T-helper 1 cell treated with Interleukin-12 subunit alpha and Interleukin-12 subunit beta and Interleukin-4 antibody, amounts not matched to agents 30 μg/mL and 1 μg/mL, for 36 hours (primary cell): ENCODE measurements at regions not wholly inside any gene's neighbourhood (a gene's known extent, or its start where the extent isn't known, plus 50 kb on each side); places are given as distances from the start of the nearest gene placed in this dataset.

ENCODE experiments used
- H3K27ac Mint-ChIP-seq: one replicate; pipeline ENCODE4 v1.8.0; 2021; ENCODE audit warnings: mild to moderate bottlenecking, mixed read lengths
- H3K27me3 Mint-ChIP-seq: one replicate; pipeline ENCODE4 v1.8.0; 2021; ENCODE audit warnings: low read depth, mixed read lengths
- H3K36me3 Mint-ChIP-seq: one replicate; pipeline ENCODE4 v1.8.0; 2021; ENCODE audit warnings: low read depth, mixed read lengths
- H3K4me1 Mint-ChIP-seq: one replicate; pipeline ENCODE4 v1.8.0; 2021; ENCODE audit warnings: low read depth, mixed read lengths
- H3K4me3 Mint-ChIP-seq: one replicate; pipeline ENCODE4 v1.8.0; 2021; ENCODE audit warnings: mild to moderate bottlenecking, moderate library complexity, mixed read lengths
- H3K9me3 Mint-ChIP-seq: one replicate; pipeline ENCODE4 v1.8.0; 2021; ENCODE audit warnings: mixed read lengths

GRCh38 chr13:44268980-44269379 lies 104.6 kb upstream of the SERP2 start:
- H3K9me3 Mint-ChIP-seq, result peaks cover 7% of the 10 kb centered on the region
- no peak overlapping the region for H3K27ac Mint-ChIP-seq
- peaks cover 8% of the 10 kb centered on the region for H3K4me1 Mint-ChIP-seq
- H3K27me3 Mint-ChIP-seq, result peaks cover 10% of the 10 kb centered on the region
- H3K36me3 Mint-ChIP-seq, result no peaks in the 10 kb centered on the region
- no peak overlapping the region for H3K4me3 Mint-ChIP-seq

- Mint-ChIP-seq H3K9me3 (peaks cover 10% of the 10 kb centered on the region), H3K27ac (no peak overlapping the region), H3K36me3 (peaks cover 5% of the 10 kb centered on the region), H3K27me3 (peaks cover 10% of the 10 kb centered on the region), H3K4me1 (peaks cover 20% of the 10 kb centered on the region), H3K4me3 (no peak overlapping the region)
These were observed 103.5 kb upstream of the SERP2 start for GRCh38 chr13:44270150-44270549.

- H3K36me3 Mint-ChIP-seq, result peaks cover 12% of the 10 kb centered on the region
- H3K27ac Mint-ChIP-seq, result no peak overlapping the region
- H3K27me3 Mint-ChIP-seq, result peaks cover 10% of the 10 kb centered on the region
These were observed 102.6 kb upstream of the SERP2 start for GRCh38 chr13:44271031-44271455.

GRCh38 chr13:44271473-44271872 lies 102.2 kb upstream of the SERP2 start:
- H3K9me3 Mint-ChIP-seq, result peaks cover 17% of the 10 kb centered on the region
- H3K4me1 Mint-ChIP-seq, result peaks cover 28% of the 10 kb centered on the region
- peaks cover 12% of the 10 kb centered on the region for H3K36me3 Mint-ChIP-seq
- no peak overlapping the region for H3K27ac Mint-ChIP-seq
- H3K4me3 Mint-ChIP-seq, result no peak overlapping the region
- peaks cover 10% of the 10 kb centered on the region for H3K27me3 Mint-ChIP-seq

More at GRCh38 chr13:44271031-44271455, 102.6 kb upstream of the SERP2 start:
- Mint-ChIP-seq H3K4me3 (no peak overlapping the region), H3K4me1 (peaks cover 28% of the 10 kb centered on the region), H3K9me3 (peaks cover 17% of the 10 kb centered on the region)

GRCh38 chr13:44271915-44272341 lies 101.7 kb upstream of the SERP2 start:
- H3K27ac Mint-ChIP-seq, result no peak overlapping the region
- peaks cover 14% of the 10 kb centered on the region for H3K36me3 Mint-ChIP-seq
- no peak overlapping the region for H3K4me3 Mint-ChIP-seq
- peaks cover 28% of the 10 kb centered on the region for H3K4me1 Mint-ChIP-seq
- H3K27me3 Mint-ChIP-seq, result peaks cover 10% of the 10 kb centered on the region
- H3K9me3 Mint-ChIP-seq, result peaks cover 16% of the 10 kb centered on the region

- Mint-ChIP-seq H3K27ac (no peak overlapping the region), H3K36me3 (peaks cover 16% of the 10 kb centered on the region), H3K4me1 (peaks cover 30% of the 10 kb centered on the region), H3K27me3 (peaks cover 4% of the 10 kb centered on the region), H3K9me3 (peaks cover 12% of the 10 kb centered on the region), H3K4me3 (no peak overlapping the region)
These were observed 100.9 kb upstream of the SERP2 start for GRCh38 chr13:44272692-44273091.

GRCh38 chr13:44273216-44273615 lies 100.4 kb upstream of the SERP2 start:
- Mint-ChIP-seq H3K9me3 (peaks cover 17% of the 10 kb centered on the region), H3K27ac (peak overlapping the region; percentile 45), H3K27me3 (peaks cover under 1% of the 10 kb centered on the region), H3K4me1 (peaks cover 35% of the 10 kb centered on the region), H3K4me3 (no peak overlapping the region), H3K36me3 (peaks cover 18% of the 10 kb centered on the region)

- Mint-ChIP-seq H3K4me1 (peaks cover 42% of the 10 kb centered on the region), H3K27me3 (no peaks in the 10 kb centered on the region), H3K27ac (peak overlapping the region; percentile 92), H3K36me3 (peaks cover 18% of the 10 kb centered on the region), H3K4me3 (peak overlapping the region; percentile 77), H3K9me3 (peaks cover 18% of the 10 kb centered on the region)
These were observed 99.4 kb upstream of the SERP2 start for GRCh38 chr13:44273991-44274770.

- Mint-ChIP-seq H3K27me3 (no peaks in the 10 kb centered on the region), H3K4me3 (peak overlapping the region; percentile 77)
These were observed 98.8 kb upstream of the SERP2 start for GRCh38 chr13:44274771-44275205.

GRCh38 chr13:44275381-44275780 lies 98.2 kb upstream of the SERP2 start:
- H3K36me3 Mint-ChIP-seq, result peaks cover 18% of the 10 kb centered on the region
- H3K4me1 Mint-ChIP-seq, result peaks cover 43% of the 10 kb centered on the region
- no peaks in the 10 kb centered on the region for H3K27me3 Mint-ChIP-seq
- H3K9me3 Mint-ChIP-seq, result peaks cover 18% of the 10 kb centered on the region
- peak overlapping the region; percentile 43 for H3K4me3 Mint-ChIP-seq
- H3K27ac Mint-ChIP-seq, result peak overlapping the region; percentile 78

More at GRCh38 chr13:44274771-44275205, 98.8 kb upstream of the SERP2 start:
- Mint-ChIP-seq H3K36me3 (peaks cover 18% of the 10 kb centered on the region), H3K9me3 (peaks cover 18% of the 10 kb centered on the region), H3K4me1 (peaks cover 43% of the 10 kb centered on the region), H3K27ac (peak overlapping the region; percentile 92)

GRCh38 chr13:44276061-44276460 lies 97.6 kb upstream of the SERP2 start:
- H3K4me1 Mint-ChIP-seq, result peaks cover 40% of the 10 kb centered on the region
- no peaks in the 10 kb centered on the region for H3K27me3 Mint-ChIP-seq
- H3K4me3 Mint-ChIP-seq, result no peak overlapping the region
- H3K27ac Mint-ChIP-seq, result peak overlapping the region; percentile 32
- peaks cover 18% of the 10 kb centered on the region for H3K36me3 Mint-ChIP-seq
- H3K9me3 Mint-ChIP-seq, result peaks cover 18% of the 10 kb centered on the region

GRCh38 chr13:44277459-44277858 lies 96.2 kb upstream of the SERP2 start:
- Mint-ChIP-seq H3K4me1 (peaks cover 35% of the 10 kb centered on the region), H3K9me3 (peaks cover 18% of the 10 kb centered on the region), H3K27me3 (peaks cover 5% of the 10 kb centered on the region), H3K4me3 (no peak overlapping the region), H3K27ac (no peak overlapping the region), H3K36me3 (peaks cover 18% of the 10 kb centered on the region)

- H3K4me3 Mint-ChIP-seq, result no peak overlapping the region
- peaks cover 18% of the 10 kb centered on the region for H3K36me3 Mint-ChIP-seq
- H3K27ac Mint-ChIP-seq, result peak overlapping the region; percentile 45
- H3K27me3 Mint-ChIP-seq, result peaks cover 12% of the 10 kb centered on the region
- peaks cover 18% of the 10 kb centered on the region for H3K9me3 Mint-ChIP-seq
- peaks cover 35% of the 10 kb centered on the region for H3K4me1 Mint-ChIP-seq
These were observed 95.5 kb upstream of the SERP2 start for GRCh38 chr13:44278166-44278565.

- H3K9me3 Mint-ChIP-seq, result peaks cover 17% of the 10 kb centered on the region
- peaks cover 11% of the 10 kb centered on the region for H3K36me3 Mint-ChIP-seq
- peaks cover 33% of the 10 kb centered on the region for H3K27me3 Mint-ChIP-seq
- H3K27ac Mint-ChIP-seq, result no peak overlapping the region
- H3K4me3 Mint-ChIP-seq, result no peak overlapping the region
- H3K4me1 Mint-ChIP-seq, result peaks cover 21% of the 10 kb centered on the region
These were observed 93.2 kb upstream of the SERP2 start for GRCh38 chr13:44280456-44280855.
